Upper lobe of left lung (tissue), 6 donors: ENCODE measurements at regions not wholly inside any gene's neighbourhood (a gene's known extent, or its start where the extent isn't known, plus 50 kb on each side); places are given as distances from the start of the nearest gene placed in this dataset.

ENCODE experiments used
- ATAC-seq, 2 donors: fragments of 200-7000 bp; cut with Tn5 transposase; one replicate each; pipeline ENCODE4 v1.9.1; 2022; ENCODE audit warnings: mild to moderate bottlenecking in 2 of 2, moderate library complexity in 2 of 2; ENCODE audit not compliant: low FRiP score in 2 of 2
- DNase-seq, 2 donors: peaks; one replicate each; pipeline ENCODE4 v3.0.0-alpha.2; 2019 to 2020
- H3K27ac ChIP-seq, 4 donors: fragments of 200-600 bp; sonication (generic); one replicate each; pipeline ENCODE4 v1.5.1; 2016 to 2019
- H3K27me3 ChIP-seq, 4 donors: fragments of 200-600 bp; sonication (generic); one replicate each; pipeline ENCODE4 v1.5.1; 2017 to 2019
- H3K36me3 ChIP-seq, 4 donors: fragments of 200-600 bp; sonication (generic); one replicate each; pipeline ENCODE4 v1.5.1; 2016 to 2019
- H3K4me1 ChIP-seq, 4 donors: fragments of 200-600 bp; sonication (generic); one replicate each; pipeline ENCODE4 v1.5.1; 2018 to 2019
- H3K4me3 ChIP-seq, 4 donors: fragments of 200-600 bp; sonication (generic); one replicate each; pipeline ENCODE4 v1.5.1; 2017 to 2019; ENCODE audit warnings: mild to moderate bottlenecking in 2 of 4, moderate library complexity in 1 of 4
- H3K9me3 ChIP-seq, 4 donors: fragments of 200-600 bp; sonication (generic); one replicate each; pipeline ENCODE4 v1.5.1; 2018 to 2019
- EP300 ChIP-seq, 4 donors: sonication (generic); formaldehyde crosslinking; IDR thresholded peaks; one replicate each; pipeline ENCODE4 v1.5.1; 2017; ENCODE audit warnings: antibody characterized with exemption in 4 of 4, control low read depth in 2 of 4
- POLR2A ChIP-seq, 4 donors: fragments of 450-650 bp; IDR thresholded peaks; one replicate each; pipeline ENCODE4 v1.5.1; 2016 to 2017; ENCODE audit warnings: antibody characterized with exemption in 4 of 4, mild to moderate bottlenecking in 2 of 4
- POLR2AphosphoS5 ChIP-seq, 2 donors: sonication (generic); formaldehyde crosslinking; IDR thresholded peaks; one replicate each; pipeline ENCODE4 v1.5.1; 2017; ENCODE audit warnings: antibody characterized with exemption in 2 of 2
- WGBS, 2 donors: methylation state at CpG; one replicate each; pipeline ENCODE4 v1.1.5; 2017 to 2018; 5-methylcytosine and 5-hydroxymethylcytosine counted together
- TF ChIP-seq, protein P1 (sequence below), 6 experiments: fragments of 450-650 bp in 4 of 6; fragments of 200-600 bp in 2 of 6; sonication (generic) in 2 of 6; IDR thresholded peaks; one replicate each; pipeline ENCODE4 v1.5.1; 2016 to 2019; ENCODE audit warnings: antibody characterized with exemption in 6 of 6
- donor health status: DM: no; HTN: no; CAD: no; lungs with moderate emphysema.
- donor health status: DM: no; HTN: yes; CAD: no; lungs with severe emphysema.

DNA sequence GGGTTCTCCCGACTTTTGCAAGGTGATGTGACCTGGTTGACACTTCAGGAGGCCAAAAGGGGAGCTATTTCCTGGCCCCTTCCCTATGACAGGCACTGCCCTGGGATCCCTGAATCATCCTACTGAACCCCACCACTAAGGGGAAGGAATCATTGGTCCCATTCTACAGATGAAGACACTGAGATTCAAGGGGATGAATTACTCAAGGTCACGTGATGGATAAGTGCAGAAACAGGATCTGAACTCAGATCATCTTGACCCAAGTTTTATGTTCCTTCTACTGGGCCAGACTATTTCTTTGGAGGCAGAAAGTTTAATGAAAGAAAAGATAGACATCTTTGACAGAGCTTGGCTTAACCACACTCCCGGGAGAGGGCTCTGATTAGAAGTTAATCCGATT lies 258.7 kb downstream of the RRAGC start:
- 68 to 84% methylated on average over 4 of the region's 4 CpGs for WGBS, 2 donors
- no peaks in the 10 kb centered on the region for H3K4me1 ChIP-seq
- no peak overlapping the region for H3K4me3 ChIP-seq
- ATAC-seq (no peak), DNase-seq (no peak)
- H3K27ac ChIP-seq: no peak overlapping the region
- no peaks in the 10 kb centered on the region for H3K9me3 ChIP-seq
- TF ChIP-seq POLR2AphosphoS5 (IDR thresholded peaks at IDR 0.05) (no peak), EP300 (IDR thresholded peaks at IDR 0.05) (no peak), POLR2A (IDR thresholded peaks at IDR 0.05) (no peak)
- TF ChIP-seq, protein P1, sequence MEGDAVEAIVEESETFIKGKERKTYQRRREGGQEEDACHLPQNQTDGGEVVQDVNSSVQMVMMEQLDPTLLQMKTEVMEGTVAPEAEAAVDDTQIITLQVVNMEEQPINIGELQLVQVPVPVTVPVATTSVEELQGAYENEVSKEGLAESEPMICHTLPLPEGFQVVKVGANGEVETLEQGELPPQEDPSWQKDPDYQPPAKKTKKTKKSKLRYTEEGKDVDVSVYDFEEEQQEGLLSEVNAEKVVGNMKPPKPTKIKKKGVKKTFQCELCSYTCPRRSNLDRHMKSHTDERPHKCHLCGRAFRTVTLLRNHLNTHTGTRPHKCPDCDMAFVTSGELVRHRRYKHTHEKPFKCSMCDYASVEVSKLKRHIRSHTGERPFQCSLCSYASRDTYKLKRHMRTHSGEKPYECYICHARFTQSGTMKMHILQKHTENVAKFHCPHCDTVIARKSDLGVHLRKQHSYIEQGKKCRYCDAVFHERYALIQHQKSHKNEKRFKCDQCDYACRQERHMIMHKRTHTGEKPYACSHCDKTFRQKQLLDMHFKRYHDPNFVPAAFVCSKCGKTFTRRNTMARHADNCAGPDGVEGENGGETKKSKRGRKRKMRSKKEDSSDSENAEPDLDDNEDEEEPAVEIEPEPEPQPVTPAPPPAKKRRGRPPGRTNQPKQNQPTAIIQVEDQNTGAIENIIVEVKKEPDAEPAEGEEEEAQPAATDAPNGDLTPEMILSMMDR (IDR thresholded peaks at IDR 0.05): no peak
- no peaks in the 10 kb centered on the region for H3K36me3 ChIP-seq
- no peaks in the 10 kb centered on the region for H3K27me3 ChIP-seq

DNA sequence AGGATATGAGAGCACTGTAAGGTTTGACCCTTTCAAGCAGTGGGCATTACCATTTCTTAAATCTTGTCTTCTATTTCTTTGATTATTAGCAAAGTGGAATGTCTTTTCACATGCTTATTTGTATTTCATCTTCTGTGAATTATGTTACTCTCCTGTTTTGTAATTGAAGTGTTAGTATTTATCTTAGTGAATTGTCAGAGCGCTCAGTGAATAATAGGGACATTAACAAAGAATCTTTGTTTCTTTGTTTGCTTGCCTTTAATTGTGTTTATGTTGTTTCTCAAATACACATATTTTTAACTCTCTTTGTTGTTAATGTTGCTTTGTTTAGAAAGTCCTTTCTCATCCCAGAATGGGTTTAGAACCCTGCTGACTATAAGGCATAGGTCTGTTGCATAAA lies 259.3 kb downstream of the RRAGC start:
- Histone ChIP-seq H3K4me3 (no peak overlapping the region), H3K9me3 (no peaks in the 10 kb centered on the region), H3K4me1 (no peaks in the 10 kb centered on the region), H3K27ac (no peak overlapping the region), H3K27me3 (no peaks in the 10 kb centered on the region), H3K36me3 (no peaks in the 10 kb centered on the region)
- TF ChIP-seq, protein P1 (IDR thresholded peaks at IDR 0.05): no peak
- TF ChIP-seq POLR2A (IDR thresholded peaks at IDR 0.05): no peak
- no peak for TF ChIP-seq POLR2AphosphoS5 (IDR thresholded peaks at IDR 0.05)
- TF ChIP-seq EP300 (IDR thresholded peaks at IDR 0.05): no peak
- no peak for ATAC-seq
- WGBS, 2 donors: 89 to 92% methylated on average over 1 of the region's 1 CpG
- DNase-seq: no peak

DNA sequence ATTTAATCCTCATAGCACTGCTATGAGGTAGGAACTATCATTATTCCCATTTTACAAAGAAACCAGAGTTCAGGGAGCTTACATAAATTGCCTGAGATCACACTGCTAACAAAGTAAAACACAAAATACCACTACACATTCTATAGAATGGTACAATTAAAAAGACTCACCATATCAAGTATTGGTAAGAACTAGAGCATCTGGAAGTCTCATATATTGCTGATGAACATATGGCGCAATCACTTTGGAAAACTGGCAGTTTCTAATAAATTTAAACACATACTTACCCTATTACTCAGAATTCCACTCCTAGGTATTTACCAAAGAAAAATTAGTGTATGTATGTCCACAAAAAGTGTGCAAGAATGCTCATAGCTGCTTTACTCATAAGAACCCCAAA lies 261.5 kb downstream of the RRAGC start:
- DNase-seq (no peak), ATAC-seq (no peak)
- Histone ChIP-seq H3K4me3 (no peak overlapping the region), H3K4me1 (no peaks in the 10 kb centered on the region), H3K27me3 (no peaks in the 10 kb centered on the region), H3K27ac (no peak overlapping the region), H3K36me3 (no peaks in the 10 kb centered on the region), H3K9me3 (peaks cover 0 to 6% (median 5%) of the 10 kb centered on the region in 4 donors)
- WGBS, 2 donors: 97 to 100% methylated on average over 1 of the region's 1 CpG
- TF ChIP-seq POLR2A (IDR thresholded peaks at IDR 0.05) (no peak), EP300 (IDR thresholded peaks at IDR 0.05) (no peak), POLR2AphosphoS5 (IDR thresholded peaks at IDR 0.05) (no peak)
- TF ChIP-seq, protein P1 (IDR thresholded peaks at IDR 0.05): no peak

- no peak for DNase-seq
- TF ChIP-seq, protein P1 (IDR thresholded peaks at IDR 0.05): no peak
- TF ChIP-seq EP300 (IDR thresholded peaks at IDR 0.05) (no peak), POLR2AphosphoS5 (IDR thresholded peaks at IDR 0.05) (no peak), POLR2A (IDR thresholded peaks at IDR 0.05) (no peak)
- Histone ChIP-seq H3K27ac (no peak overlapping the region), H3K4me1 (no peaks in the 10 kb centered on the region), H3K9me3 (peaks cover 0 to 8% (median 0%) of the 10 kb centered on the region in 4 donors), H3K4me3 (no peak overlapping the region), H3K27me3 (no peaks in the 10 kb centered on the region), H3K36me3 (no peaks in the 10 kb centered on the region)
- WGBS, 2 donors: 17% methylated on average over 1 of the region's 1 CpG; no CpG with 5 or more reads in 1 of the 2 donors
- ATAC-seq: peak in 1 of 2 donors; percentile 68
Observed at GRCh38 chr1:38589036-38589435, 270.5 kb downstream of the RRAGC start.

DNA sequence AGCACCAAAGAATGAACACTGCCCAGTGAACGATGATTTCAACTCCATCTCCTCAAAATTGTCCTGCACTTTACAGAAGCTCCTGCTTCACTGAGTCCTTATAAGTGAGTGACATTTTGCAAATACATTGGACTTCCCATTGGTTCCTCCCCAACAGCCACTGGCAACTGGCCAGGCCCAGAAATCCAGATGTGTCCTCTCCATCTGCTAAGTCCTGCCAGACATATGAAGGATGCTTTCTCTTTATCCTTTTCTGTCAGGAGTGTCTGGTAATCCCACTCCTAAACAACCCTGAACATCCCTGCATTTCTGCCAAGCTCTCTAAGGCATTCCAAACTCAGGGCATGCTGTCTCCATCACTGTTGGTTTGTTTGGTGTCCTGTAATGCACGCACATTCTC lies 271.8 kb downstream of the RRAGC start:
- H3K9me3 ChIP-seq: peaks cover 0 to 8% (median 0%) of the 10 kb centered on the region in 4 donors
- WGBS, 2 donors: 87% methylated on average over 2 of the region's 2 CpGs
- TF ChIP-seq, protein P1 (IDR thresholded peaks at IDR 0.05): no peak
- TF ChIP-seq POLR2A (IDR thresholded peaks at IDR 0.05): no peak
- TF ChIP-seq POLR2AphosphoS5 (IDR thresholded peaks at IDR 0.05): no peak
- TF ChIP-seq EP300 (IDR thresholded peaks at IDR 0.05): no peak
- H3K27me3 ChIP-seq: no peaks in the 10 kb centered on the region
- no peak overlapping the region for H3K27ac ChIP-seq
- H3K4me1 ChIP-seq: no peaks in the 10 kb centered on the region
- DNase-seq (no peak), ATAC-seq (no peak)
- no peaks in the 10 kb centered on the region for H3K36me3 ChIP-seq
- no peak overlapping the region for H3K4me3 ChIP-seq
